Activated T-cell treated with anti-CD3 and anti-CD28 coated beads for 48 hours (primary cell): ENCODE measurements at regions not wholly inside any gene's neighbourhood (a gene's known extent, or its start where the extent isn't known, plus 50 kb on each side); places are given as distances from the start of the nearest gene placed in this dataset.
"Not testable (repeated sequence)": the region's sequence is repeated elsewhere in the genome, so short reads cannot be mapped to it uniquely, and the experiment has no call there.

Source experiments
- DNase-seq: peaks from one replicate; pipeline ENCODE4 v3.0.0-alpha.2; 2020; ENCODE audit warnings: low read depth

DNA sequence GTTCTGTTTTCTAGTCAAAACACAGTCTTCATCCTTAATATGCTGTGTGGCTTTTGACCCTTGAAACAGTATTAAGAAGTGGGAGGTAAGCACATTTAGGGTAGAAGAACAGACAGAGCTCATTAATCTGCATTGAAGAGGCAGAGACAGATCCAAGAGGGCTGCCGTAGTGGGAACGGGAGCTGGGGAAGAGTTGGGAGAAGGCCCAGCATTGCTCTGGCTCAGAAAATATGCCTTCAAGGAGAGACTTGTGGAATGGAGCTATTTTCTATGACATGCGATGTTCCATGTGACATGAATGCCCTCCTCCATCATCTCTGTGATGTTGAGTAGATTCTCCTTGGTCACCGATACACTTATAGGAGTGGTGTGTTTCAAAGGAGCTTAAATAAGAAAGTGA lies 273.3 kb upstream of the BOD1L1 start:
- DNase-seq: no peak

GRCh38 chr4:13902146-13902545 lies 274.6 kb upstream of the BOD1L1 start:
- DNase-seq: no peak

GRCh38 chr4:13903061-13903460 lies 275.5 kb upstream of the BOD1L1 start:
- no peak for DNase-seq

DNA sequence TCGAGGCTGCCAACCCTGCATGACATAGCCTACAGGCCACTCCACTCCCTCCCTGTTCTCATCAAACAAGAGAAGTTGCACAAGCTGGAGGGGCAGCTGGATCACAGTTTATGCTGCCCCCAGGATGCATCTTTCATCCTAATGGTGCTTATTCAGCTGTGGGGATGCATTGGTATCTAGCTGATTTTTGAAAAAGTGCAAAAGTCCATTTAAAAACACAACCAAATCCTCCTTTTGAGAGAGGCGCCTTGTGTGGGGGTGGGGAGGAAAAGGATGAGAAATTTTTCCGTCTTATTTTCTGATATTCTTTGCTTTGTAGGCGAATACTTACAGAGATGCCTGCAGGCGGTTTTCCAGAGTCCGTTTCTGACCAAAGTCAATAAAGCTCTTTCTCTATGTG lies 276.4 kb upstream of the BOD1L1 start:
- no peak for DNase-seq

DNA sequence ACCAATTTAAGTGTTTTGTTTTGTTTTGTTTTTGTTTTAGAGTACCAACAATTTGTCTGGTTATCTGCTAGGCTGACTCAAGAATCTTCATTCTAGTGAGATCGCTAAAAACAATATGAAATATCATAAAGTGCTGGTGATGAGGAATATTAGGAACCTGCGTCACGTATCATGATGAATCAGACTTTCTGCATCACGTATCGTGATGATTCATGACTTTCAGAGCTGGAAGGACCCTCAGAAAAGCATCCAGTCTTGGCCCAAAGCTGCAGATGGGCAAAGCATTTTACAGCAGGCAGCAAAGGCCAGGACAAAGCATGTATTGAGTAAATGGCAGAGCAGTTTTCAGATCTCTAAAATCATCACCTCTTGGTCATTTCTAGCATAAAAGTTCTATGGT lies 278.0 kb upstream of the BOD1L1 start:
- DNase-seq: no peak

GRCh38 chr4:13906727-13907126 lies 279.2 kb upstream of the BOD1L1 start:
- no peak for DNase-seq

DNA sequence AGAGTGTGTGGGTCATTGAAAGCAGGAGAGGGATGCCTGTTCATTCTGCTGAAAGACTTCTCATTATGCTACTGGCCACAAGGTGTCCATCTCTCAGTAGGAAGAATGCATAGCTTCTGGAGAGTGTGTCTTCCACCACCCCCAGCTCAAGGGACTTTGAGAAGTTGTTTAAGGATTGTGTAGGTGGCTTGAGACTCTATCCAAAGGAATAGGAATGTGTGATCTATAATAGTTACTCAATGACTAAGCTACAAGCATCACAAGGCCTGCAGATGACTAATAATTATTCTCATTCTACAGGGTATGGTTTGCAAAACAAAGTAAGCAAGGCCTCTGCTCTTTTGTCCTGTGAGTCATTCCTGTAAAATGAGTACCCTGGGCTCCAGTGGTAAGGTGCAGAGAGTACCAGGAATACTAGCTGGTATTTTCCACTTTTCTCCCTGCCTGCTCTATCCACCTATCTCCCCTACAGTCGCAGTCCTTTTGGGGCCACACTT lies 279.8 kb upstream of the BOD1L1 start:
- DNase-seq: no peak

- no peak for DNase-seq
Observed at GRCh38 chr4:13908455-13908854, 280.9 kb upstream of the BOD1L1 start.

- no peak for DNase-seq
Observed at GRCh38 chr4:13910556-13910955, 283.0 kb upstream of the BOD1L1 start.

GRCh38 chr4:13911256-13911655 lies 283.7 kb upstream of the BOD1L1 start:
- DNase-seq: no peak

GRCh38 chr4:13912436-13912925 lies 285.0 kb upstream of the BOD1L1 start:
- DNase-seq: no peak

- DNase-seq: no peak
Observed at GRCh38 chr4:13912966-13913365, 285.4 kb upstream of the BOD1L1 start.

- no peak for DNase-seq
Observed at GRCh38 chr4:13917015-13917414, 289.5 kb upstream of the BOD1L1 start.

DNA sequence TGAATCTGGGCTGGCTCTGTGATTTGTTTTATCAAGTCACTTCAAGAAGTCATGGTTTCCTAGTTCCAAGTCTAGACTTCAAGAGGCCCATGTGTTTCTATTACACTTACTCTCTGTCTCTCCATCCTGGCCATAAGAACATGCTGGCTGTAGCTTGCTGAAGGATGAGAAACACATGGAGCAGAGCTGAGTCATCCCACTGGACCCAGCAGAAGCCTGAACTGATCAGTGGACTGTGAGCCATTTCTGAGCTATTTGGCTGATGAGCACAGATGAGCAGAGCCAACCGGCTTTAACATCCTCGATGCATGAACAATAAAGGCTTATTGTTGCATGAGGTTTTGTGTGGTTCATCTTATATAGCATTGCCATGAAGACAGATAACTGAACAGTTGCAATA lies 290.6 kb upstream of the BOD1L1 start:
- no peak for DNase-seq

- no peak for DNase-seq
Observed at GRCh38 chr4:13918991-13919441, 291.5 kb upstream of the BOD1L1 start.

DNA sequence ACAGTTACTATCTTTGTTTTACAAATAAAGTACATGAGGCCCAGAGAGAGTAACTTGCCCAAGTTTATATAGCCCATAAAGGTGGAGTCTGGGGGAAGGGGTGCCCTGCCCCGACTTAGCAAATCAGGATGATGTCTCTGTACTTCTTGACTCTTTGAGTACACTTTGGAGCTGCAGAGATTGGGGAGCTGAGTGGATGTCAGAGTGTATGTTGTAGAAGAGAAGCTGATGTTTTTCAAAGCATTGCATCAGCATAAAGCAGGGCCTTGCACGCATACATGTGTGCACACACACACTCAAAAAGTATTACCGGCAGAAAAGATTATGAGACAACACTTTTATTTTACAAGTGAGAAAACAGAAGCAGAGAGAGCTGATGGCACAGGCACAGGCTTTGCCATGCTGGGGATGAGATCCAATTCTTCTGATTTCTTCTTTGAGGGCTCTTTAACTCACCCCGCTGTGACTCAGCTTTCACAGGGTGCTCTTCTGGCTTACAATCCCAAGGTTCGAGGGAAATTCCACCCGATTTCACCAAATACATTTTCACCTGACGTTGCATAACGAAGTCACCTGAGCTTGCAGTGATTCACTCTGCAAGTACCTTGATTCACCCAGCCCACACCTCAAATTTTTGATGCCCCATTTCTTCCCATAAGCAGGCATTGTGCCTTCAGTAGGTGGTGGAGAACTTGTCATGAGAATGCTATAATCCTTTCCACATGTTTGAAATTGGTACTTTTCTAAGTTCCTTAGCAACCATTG lies 292.8 kb upstream of the BOD1L1 start:
- DNase-seq: no peak

DNA sequence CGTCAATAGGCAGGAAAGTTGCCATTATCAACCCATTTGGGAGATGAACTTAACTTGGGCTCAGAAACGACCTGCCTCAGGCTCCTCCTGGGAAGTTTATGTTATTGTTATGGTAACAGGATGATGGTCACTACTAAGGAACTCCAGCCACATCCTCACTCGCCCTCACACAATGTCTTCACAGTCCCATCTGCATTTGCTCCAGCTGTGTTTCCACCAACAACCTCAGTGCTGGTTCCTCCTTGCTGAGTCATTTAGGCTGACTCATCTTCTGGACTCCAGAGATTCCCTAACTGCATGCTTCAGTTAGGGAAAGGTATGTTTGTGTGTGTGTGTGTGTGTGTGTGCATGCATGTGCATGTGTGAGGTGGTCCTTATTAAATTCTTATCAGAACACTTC lies 293.4 kb upstream of the BOD1L1 start:
- no peak for DNase-seq

DNA sequence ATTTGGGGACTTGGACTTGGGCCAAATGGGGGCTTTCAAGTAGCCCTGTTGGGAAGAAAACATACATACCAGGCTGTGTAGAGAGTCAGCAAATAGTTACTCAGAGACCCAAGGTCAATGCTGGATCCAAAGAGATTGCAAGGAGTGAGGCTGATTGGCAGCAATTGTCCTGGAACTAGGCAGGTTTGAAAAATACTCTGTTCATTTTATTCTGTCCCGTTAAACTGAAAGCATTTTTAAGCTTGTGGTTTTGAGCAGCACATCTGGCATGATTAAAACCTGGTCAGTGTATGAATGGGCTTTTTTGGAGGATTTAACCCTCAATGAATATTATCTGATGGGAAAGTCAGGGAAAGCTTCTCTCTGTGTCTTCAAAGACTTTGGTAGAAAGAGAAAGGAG lies 294.3 kb upstream of the BOD1L1 start:
- DNase-seq: no peak

DNA sequence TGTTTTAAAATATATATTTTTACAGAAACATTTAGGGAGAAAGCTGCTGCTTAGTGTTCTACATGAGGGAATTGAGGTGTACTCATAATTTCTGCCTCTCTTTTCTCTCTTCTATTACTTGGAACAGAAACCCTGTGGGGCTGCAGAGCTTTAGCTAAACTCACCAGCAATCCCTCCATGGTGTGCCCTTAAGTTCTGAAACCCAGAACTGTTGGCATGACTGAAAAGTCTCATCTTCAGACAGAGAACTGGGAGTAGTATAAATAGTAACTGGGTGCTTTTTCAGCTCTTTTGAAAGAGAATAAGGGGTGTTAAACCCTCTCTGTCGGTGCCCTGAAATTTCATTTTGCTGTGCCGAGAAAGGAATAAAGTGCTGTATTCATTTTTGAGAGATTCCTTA lies 294.9 kb upstream of the BOD1L1 start:
- DNase-seq: no peak

GRCh38 chr4:13922873-13923645 lies 295.5 kb upstream of the BOD1L1 start:
- DNase-seq: no peak

- not testable (repeated sequence) for DNase-seq
Observed at GRCh38 chr4:13924900-13925299, 297.4 kb upstream of the BOD1L1 start.

- DNase-seq: no peak
Observed at GRCh38 chr4:13928214-13928613, 300.7 kb upstream of the BOD1L1 start.

DNA sequence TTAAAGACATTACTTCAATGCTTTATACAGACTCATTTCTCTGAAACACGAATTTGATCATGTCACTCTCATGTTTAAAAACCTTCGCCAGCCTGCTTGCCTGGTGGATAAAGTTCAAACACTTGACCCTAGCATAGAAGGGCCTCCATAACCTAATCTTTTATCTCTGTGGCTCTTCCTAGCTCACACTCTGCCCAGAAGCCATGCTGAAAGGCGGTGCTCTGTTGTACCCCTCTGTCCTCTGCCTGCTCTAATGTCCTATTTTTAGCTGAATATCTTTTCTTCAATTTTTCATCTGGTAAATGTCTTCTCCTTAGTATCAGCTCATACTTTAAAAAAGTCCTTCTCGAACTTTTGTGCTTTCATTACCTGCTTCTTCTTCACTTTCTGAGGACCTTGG lies 302.6 kb upstream of the BOD1L1 start:
- DNase-seq: no peak
